IMR-90 (cell line): ENCODE measurements at regions not wholly inside any gene's neighbourhood (a gene's known extent, or its start where the extent isn't known, plus 50 kb on each side); places are given as distances from the start of the nearest gene placed in this dataset.

Experiments used
- CEBPB ChIP-seq: IDR thresholded peaks from 2 replicates; pipeline ENCODE4 v1.6.1; 2012; ENCODE audit warnings: low read depth, low read length, improper control_type of control experiment
- CTCF ChIP-seq: conservative IDR thresholded peaks from 2 replicates; pipeline ENCODE4 v1.5.1; 2012; ENCODE audit warnings: mild to moderate bottlenecking, low read depth, low read length, improper control_type of control experiment
- MAFK ChIP-seq: IDR thresholded peaks from 2 replicates; pipeline ENCODE4 v1.6.1; 2012; ENCODE audit warnings: low read depth, low read length, improper control_type of control experiment
- MAZ ChIP-seq: IDR thresholded peaks from 2 replicates; pipeline ENCODE4 v1.6.1; 2012; ENCODE audit warnings: low read depth, mild to moderate bottlenecking, low read length, improper control_type of control experiment, moderate library complexity, borderline replicate concordance
- POLR2A ChIP-seq: IDR thresholded peaks from 2 replicates; pipeline ENCODE4 v1.6.1; 2012; ENCODE audit warnings: mild to moderate bottlenecking, low read depth, low read length
- RCOR1 ChIP-seq: IDR thresholded peaks from 2 replicates; pipeline ENCODE4 v1.6.1; 2012; ENCODE audit warnings: mild to moderate bottlenecking, low read length, improper control_type of control experiment; ENCODE audit not compliant: insufficient replicate concordance
- RFX5 ChIP-seq: IDR thresholded peaks from 2 replicates; pipeline ENCODE4 v1.8.0; 2012; ENCODE audit warnings: low read depth, mild to moderate bottlenecking, low read length, moderate library complexity
- SMC3 ChIP-seq: fragments of 150-350 bp; IDR thresholded peaks from 2 replicates; pipeline ENCODE4 v1.6.1; 2016; ENCODE audit warnings: low read depth, mild to moderate bottlenecking, antibody characterized with exemption, low read length, moderate library complexity
- USF2 ChIP-seq: fragments of 150-350 bp; IDR thresholded peaks from 2 replicates; pipeline ENCODE4 v1.6.1; 2017; ENCODE audit warnings: mild to moderate bottlenecking, antibody characterized with exemption, low read length, low read depth

- TF ChIP-seq CTCF, result no peak
- no peak for TF ChIP-seq POLR2A
- no peak for TF ChIP-seq USF2
- TF ChIP-seq MAFK, result no peak
- TF ChIP-seq SMC3, result no peak
- TF ChIP-seq RCOR1, result no peak
- no peak for TF ChIP-seq MAZ
- TF ChIP-seq CEBPB, result no peak
- TF ChIP-seq RFX5, result no peak
These were observed 374.4 kb upstream of the PRICKLE1 start for GRCh38 chr12:42963988-42964387.
